Lower lobe of right lung (tissue), 2 donors: ENCODE measurements at regions not wholly inside any gene's neighbourhood (a gene's known extent, or its start where the extent isn't known, plus 50 kb on each side); places are given as distances from the start of the nearest gene placed in this dataset.

Source experiments
- ATAC-seq, 2 donors: fragments of 200-7000 bp; cut with Tn5 transposase; one replicate each; pipeline ENCODE4 v1.9.1; 2020 to 2022; ENCODE audit warnings: mild to moderate bottlenecking in 2 of 2, moderate library complexity in 2 of 2
- DNase-seq: peaks from one replicate; pipeline ENCODE4 v3.0.0-alpha.2; 2020
- H3K27ac ChIP-seq: fragments of 200-600 bp; one replicate; pipeline ENCODE4 v1.8.0; 2022
- H3K27me3 ChIP-seq: fragments of 200-600 bp; one replicate; pipeline ENCODE4 v1.8.0; 2022; ENCODE audit warnings: low read depth
- H3K36me3 ChIP-seq: fragments of 200-600 bp; one replicate; pipeline ENCODE4 v1.8.0; 2022; ENCODE audit warnings: mild to moderate bottlenecking
- H3K4me1 ChIP-seq: fragments of 200-600 bp; one replicate; pipeline ENCODE4 v1.8.0; 2022
- H3K4me3 ChIP-seq: fragments of 200-600 bp; one replicate; pipeline ENCODE4 v1.8.0; 2022; ENCODE audit warnings: mild to moderate bottlenecking
- H3K9me3 ChIP-seq: fragments of 200-600 bp; one replicate; pipeline ENCODE4 v1.8.0; 2022
- CTCF ChIP-seq: fragments of 200-600 bp; IDR thresholded peaks from one replicate; pipeline ENCODE4 v1.8.0; 2022; ENCODE audit warnings: antibody characterized with exemption, mild to moderate bottlenecking
- intact Hi-C: fragments of 100-400 bp; cut with DNase I; formaldehyde crosslinking; loops from one replicate; pipeline ENCODE4 v1.11.0; 2022
- donor health status: DM: no; HTN: yes; CAD: no; lungs with severe emphysema.

- H3K27me3 ChIP-seq = no peaks in the 10 kb centered on the region
- TF ChIP-seq CTCF = no peak
- intact Hi-C loops = no loop called here
- peaks cover 5% of the 10 kb centered on the region for H3K9me3 ChIP-seq
- H3K36me3 ChIP-seq = no peaks in the 10 kb centered on the region
- no peaks in the 10 kb centered on the region for H3K4me1 ChIP-seq
- no peak for DNase-seq
- no peak overlapping the region for H3K27ac ChIP-seq
- no peak overlapping the region for H3K4me3 ChIP-seq
- ATAC-seq = no peak
These were observed 1278.8 kb upstream of the EYS start for GRCh38 chr6:66985816-66986215.

- Histone ChIP-seq H3K27me3 (no peaks in the 10 kb centered on the region), H3K9me3 (no peaks in the 10 kb centered on the region), H3K4me1 (no peaks in the 10 kb centered on the region), H3K27ac (no peak overlapping the region), H3K36me3 (no peaks in the 10 kb centered on the region), H3K4me3 (no peak overlapping the region)
- no peak for ATAC-seq
- intact Hi-C loops = no loop called here
- TF ChIP-seq CTCF = no peak
- DNase-seq = no peak
These were observed 1263.3 kb upstream of the EYS start for GRCh38 chr6:66970373-66970772.

- Histone ChIP-seq H3K4me1 (no peaks in the 10 kb centered on the region), H3K9me3 (no peaks in the 10 kb centered on the region), H3K27me3 (no peaks in the 10 kb centered on the region), H3K36me3 (no peaks in the 10 kb centered on the region), H3K27ac (no peak overlapping the region), H3K4me3 (no peak overlapping the region)
- no peak for ATAC-seq
- TF ChIP-seq CTCF = no peak
- intact Hi-C loops = no loop called here
- DNase-seq = no peak
These were observed 1258.2 kb upstream of the EYS start for GRCh38 chr6:66965227-66965626.

GRCh38 chr6:66964216-66964615 is 1257.2 kb upstream of the EYS start:
- TF ChIP-seq CTCF = no peak
- Histone ChIP-seq H3K27ac (no peak overlapping the region), H3K4me1 (no peaks in the 10 kb centered on the region), H3K27me3 (no peaks in the 10 kb centered on the region), H3K36me3 (no peaks in the 10 kb centered on the region), H3K9me3 (no peaks in the 10 kb centered on the region), H3K4me3 (no peak overlapping the region)
- intact Hi-C loops = no loop called here
- ATAC-seq (no peak), DNase-seq (no peak)

- H3K9me3 ChIP-seq = no peaks in the 10 kb centered on the region
- H3K27me3 ChIP-seq = no peaks in the 10 kb centered on the region
- intact Hi-C loops = no loop called here
- ATAC-seq (no peak), DNase-seq (no peak)
- H3K4me1 ChIP-seq = no peaks in the 10 kb centered on the region
- no peak overlapping the region for H3K27ac ChIP-seq
- no peak overlapping the region for H3K4me3 ChIP-seq
- no peaks in the 10 kb centered on the region for H3K36me3 ChIP-seq
- TF ChIP-seq CTCF = no peak
These were observed 1255.1 kb upstream of the EYS start for GRCh38 chr6:66962082-66962481.

GRCh38 chr6:66961191-66961590 is 1254.2 kb upstream of the EYS start:
- H3K4me1 ChIP-seq = no peaks in the 10 kb centered on the region
- no peaks in the 10 kb centered on the region for H3K27me3 ChIP-seq
- no peak for TF ChIP-seq CTCF
- ATAC-seq (no peak), DNase-seq (no peak)
- H3K36me3 ChIP-seq = no peaks in the 10 kb centered on the region
- intact Hi-C loops = no loop called here
- H3K4me3 ChIP-seq = no peak overlapping the region
- no peak overlapping the region for H3K27ac ChIP-seq
- no peaks in the 10 kb centered on the region for H3K9me3 ChIP-seq
